Upper lobe of left lung (tissue), 4 donors: ENCODE measurements at regions not wholly inside any gene's neighbourhood (a gene's known extent, or its start where the extent isn't known, plus 50 kb on each side); places are given as distances from the start of the nearest gene placed in this dataset.

ENCODE experiments used
- CTCF ChIP-seq, 6 experiments: fragments of 450-650 bp in 4 of 6; fragments of 200-600 bp in 2 of 6; sonication (generic) in 2 of 6; IDR thresholded peaks; one replicate each; pipeline ENCODE4 v1.5.1; 2016 to 2019; ENCODE audit warnings: antibody characterized with exemption in 6 of 6
- POLR2A ChIP-seq, 4 donors: fragments of 450-650 bp; IDR thresholded peaks; one replicate each; pipeline ENCODE4 v1.5.1; 2016 to 2017; ENCODE audit warnings: antibody characterized with exemption in 4 of 4, mild to moderate bottlenecking in 2 of 4
- POLR2AphosphoS5 ChIP-seq, 2 donors: sonication (generic); formaldehyde crosslinking; IDR thresholded peaks; one replicate each; pipeline ENCODE4 v1.5.1; 2017; ENCODE audit warnings: antibody characterized with exemption in 2 of 2

- TF ChIP-seq CTCF (IDR thresholded peaks at IDR 0.05) (no peak), POLR2A (IDR thresholded peaks at IDR 0.05) (no peak), POLR2AphosphoS5 (IDR thresholded peaks at IDR 0.05) (no peak)
Measured at GRCh38 chr6:168956141-168956838, 297.4 kb downstream of the THBS2 start.
